ENCODE measurements at regions not wholly inside any gene's neighbourhood (a gene's known extent, or its start where the extent isn't known, plus 50 kb on each side); places are given as distances from the start of the nearest gene placed in this dataset.

DNA sequence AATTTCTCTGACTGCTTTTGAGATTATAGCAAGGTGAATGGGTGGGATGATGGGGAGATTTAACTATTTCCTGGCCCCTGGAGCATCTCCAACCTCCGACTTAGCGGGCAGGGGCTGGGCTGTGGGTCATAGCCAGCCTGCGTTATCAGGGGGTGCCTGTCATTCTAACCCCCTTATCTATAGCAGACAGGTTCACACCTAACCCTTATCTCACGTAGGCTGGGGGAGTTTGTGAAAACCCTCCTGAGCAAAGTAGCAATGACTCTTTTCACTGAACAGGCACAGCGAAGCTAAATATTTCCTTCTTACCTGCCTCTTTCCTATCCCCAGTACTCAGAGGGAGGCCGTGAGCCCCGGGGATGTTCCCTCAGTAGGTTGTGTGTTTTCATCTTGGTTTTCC is 511.4 kb upstream of the B3GAT1 start:
- TF ChIP-seq CTCF (IDR thresholded peaks at IDR 0.05; ENCODE audit: low read length) = no peak
- TF ChIP-seq EZH2 (IDR thresholded peaks at IDR 0.05; ENCODE audit: borderline replicate concordance, low read length) = no peak

Data from OCI-LY1 (cell line).